HG02970 (cell line): ENCODE measurements at regions not wholly inside any gene's neighbourhood (a gene's known extent, or its start where the extent isn't known, plus 50 kb on each side); places are given as distances from the start of the nearest gene placed in this dataset.

ENCODE experiments used
- ATAC-seq: cut with Tn5 transposase; IDR thresholded peaks from one replicate; pipeline ENCODE4 v1.9.1; 2021; ENCODE audit warnings: mild to moderate bottlenecking, moderate library complexity, moderate number of reproducible peaks; ENCODE audit not compliant: unreplicated experiment, low FRiP score

DNA sequence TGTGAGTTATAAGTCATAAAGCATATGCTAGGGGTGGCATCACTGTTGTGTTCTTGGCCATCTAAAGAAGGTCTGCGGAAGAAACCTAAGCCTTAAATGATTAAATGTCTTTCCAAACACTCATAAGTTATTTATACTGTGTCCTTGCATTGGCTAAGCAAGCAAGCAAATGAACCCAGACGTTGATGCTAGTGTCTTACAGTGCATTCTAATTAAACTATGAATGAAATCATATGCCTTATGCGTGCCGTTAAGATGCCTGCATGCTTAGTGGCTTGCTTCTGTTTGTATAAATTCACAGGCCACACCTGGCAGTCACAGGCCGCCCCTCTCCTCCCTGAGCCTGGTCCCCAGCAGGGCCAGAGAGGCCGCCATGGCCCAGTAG lies 49.9 kb downstream of the RIN2 start:
- no peak for ATAC-seq

DNA sequence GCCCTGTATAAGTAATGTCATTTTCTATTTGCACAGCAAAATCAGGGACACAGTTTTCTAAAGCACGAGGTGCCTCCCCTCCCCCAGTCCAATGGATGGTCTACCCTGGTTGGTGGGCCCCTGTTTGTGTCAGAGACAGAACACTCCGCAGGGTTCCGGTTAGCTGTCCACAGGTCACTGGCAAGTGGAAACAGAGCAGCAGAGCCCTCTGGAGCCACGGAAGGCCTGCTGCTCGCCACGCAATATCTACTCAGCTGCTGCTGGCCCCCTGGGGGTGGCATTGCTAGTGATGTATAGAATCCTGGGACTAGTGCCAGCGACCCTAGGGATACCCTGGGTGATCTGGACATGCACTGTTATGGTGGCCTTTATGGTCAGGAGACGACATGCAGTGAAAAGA lies 50.4 kb downstream of the RIN2 start:
- ATAC-seq: no peak

DNA sequence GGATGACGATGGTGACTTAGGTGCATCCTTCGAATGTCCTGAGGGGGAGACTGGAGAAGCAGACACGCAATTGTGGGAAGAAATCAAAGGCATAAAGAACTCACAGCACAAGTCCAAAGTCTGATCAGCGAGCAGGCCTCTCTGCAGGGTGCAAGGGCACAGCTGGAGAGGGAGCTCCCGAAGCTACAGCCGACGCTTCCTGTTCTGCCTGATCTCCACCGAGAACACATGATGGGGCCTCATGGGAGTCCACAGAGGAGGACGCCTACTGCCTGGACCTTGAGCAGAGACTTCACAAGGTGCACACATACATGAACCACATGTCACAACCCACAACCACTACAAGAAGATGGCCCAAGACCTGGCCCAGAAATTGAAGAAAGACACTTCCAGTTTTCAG lies 51.4 kb downstream of the RIN2 start:
- no peak for ATAC-seq

DNA sequence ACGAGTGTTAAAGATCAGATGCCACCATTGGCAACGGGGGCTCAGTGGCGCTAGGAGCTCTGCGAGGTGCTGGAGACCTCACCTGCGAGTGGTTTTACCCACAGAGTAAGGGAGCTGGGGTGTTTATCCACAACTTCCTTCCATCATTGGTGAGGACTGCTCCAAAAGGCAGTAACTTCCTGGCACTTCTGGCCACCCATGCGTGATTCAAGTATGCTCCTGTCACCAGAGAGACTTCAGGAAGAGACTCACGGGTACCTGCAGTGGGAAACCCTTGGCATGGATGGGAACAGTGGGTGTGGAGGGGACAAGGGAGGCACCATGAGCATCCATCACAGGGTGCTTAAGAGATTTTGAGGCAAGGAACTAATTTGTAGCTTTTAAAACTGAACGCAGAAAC lies 53.2 kb downstream of the RIN2 start:
- ATAC-seq: no peak

DNA sequence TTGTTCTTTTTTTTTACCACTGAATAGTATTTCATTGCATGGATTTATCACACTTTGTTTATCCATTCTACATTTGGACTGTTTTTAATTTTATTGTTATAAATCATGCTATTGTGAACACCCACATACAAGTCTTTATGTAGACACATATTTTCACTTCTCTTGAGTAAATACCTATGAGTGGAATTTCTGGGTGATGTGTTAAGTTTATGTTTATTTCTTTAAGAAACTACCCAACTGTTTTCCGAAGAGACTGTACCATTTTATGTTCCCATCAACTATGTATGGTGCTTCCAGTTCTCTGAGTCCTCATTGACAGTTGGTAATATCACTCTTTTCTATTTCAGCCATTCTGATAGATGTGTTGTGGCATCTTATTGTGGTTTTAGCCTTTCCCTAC lies 54.0 kb downstream of the RIN2 start:
- ATAC-seq: no peak

DNA sequence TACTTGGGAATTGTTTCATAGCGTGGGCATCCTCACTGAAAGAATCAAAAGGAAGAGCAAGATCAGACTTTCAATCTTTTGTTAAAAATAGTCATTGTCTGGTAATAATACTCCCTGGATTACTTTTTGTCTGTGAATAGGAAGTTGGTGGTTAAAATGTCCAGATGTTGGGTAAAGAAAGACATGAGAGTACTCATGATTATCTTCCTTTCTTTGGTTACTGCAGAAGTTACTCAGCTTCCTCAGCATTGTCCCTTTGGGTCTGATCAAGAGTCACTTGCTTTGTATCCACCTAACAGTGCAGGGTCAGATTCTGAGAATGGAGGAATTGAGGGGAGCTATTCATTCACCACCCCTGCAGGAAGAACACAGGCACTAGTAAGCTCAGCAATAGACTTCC lies 54.6 kb downstream of the RIN2 start:
- no peak for ATAC-seq

DNA sequence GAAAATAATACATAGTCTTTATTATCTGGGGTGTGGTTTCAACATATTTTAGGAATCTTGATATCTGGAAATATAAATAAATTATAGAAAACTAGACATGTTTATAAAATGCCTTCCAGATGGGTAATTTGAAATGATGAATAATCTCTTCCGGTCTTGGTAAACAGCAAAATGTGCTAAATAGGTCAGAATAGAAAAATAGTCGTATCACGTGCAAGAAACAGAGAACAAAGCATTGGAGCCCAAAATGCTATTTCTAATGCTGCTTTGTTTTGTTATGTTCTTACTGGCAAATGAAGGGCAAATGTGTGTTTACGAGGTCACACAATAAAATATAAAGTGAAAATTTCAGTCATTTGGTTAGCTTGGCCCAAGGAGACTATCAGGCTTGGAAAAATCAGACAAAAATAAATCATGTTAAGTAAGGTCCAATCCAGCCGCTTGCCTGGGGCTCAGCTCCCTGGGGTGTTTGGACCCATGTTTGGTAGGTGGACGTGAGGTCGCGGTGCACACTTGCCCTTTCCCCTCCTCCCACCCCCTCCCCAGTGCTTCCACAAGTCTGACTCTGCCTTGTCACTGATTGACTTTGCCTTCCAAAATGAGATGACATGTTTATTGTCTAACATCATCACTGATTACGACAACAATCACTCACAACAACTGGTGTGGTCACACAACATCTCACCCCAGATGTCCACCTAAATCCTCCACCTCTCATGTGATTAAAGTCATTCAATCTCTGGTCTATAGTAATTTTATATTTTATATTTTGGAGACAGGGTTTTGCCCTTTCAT lies 56.0 kb downstream of the RIN2 start:
- no peak for ATAC-seq

DNA sequence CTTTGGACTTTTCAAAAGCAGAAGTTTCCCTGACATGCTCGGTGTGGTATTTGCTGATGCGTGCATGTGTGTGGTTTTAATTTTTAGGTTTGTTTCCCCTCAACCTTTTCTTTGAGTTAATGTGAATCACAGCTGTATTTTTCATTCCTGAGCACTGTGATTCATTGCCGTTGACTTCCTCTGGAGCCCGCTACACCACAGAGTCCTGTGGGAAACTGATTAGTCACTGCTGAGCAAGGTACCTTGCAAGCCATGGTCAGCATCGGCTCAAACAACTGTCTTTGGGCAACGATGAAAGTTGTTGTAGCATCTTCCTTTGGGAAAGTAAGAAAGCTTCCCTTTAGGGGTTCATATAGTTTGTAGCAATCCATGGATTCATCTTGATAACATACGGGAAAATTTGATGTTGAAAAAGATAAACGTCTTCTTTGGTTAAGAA lies 57.5 kb downstream of the RIN2 start:
- no peak for ATAC-seq

DNA sequence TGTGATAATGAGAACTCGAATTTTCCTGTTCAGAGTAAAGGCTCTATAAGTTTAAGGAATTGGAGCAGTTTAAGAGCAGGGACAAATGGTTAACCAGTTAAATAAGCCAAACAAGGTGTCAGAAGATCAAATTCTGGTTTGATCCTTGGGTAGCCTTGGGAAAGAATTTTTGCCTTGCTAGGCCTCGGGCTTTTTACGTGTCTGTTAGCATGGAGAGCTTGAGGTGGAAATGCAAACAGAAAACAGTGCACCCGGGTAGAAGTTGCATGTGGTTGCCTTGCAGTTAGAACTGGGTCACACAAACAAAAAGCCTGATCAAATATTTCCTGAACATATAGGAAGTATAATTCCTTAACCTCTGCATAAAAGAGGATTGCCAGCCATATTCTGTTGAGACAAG lies 58.3 kb downstream of the RIN2 start:
- ATAC-seq: no peak

DNA sequence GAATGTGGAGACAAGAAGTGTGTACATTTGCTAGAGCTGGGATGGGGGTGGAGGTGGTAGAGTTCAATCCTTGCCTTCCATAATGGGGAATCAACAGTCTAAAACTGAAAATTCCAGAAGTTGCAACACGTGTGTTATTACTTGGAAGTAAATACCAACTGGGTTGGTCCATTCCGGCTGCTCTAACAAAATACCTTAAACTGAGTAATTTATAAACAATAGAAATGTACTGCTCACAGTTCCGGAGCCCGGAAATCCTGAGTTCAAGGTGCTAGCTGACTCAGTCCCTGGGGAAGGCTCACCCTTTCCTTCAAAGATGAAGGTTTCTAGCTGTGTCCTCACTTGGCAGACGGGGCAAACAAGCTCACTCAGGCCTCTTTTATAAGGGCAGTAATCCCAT lies 59.0 kb downstream of the RIN2 start:
- ATAC-seq: no peak

DNA sequence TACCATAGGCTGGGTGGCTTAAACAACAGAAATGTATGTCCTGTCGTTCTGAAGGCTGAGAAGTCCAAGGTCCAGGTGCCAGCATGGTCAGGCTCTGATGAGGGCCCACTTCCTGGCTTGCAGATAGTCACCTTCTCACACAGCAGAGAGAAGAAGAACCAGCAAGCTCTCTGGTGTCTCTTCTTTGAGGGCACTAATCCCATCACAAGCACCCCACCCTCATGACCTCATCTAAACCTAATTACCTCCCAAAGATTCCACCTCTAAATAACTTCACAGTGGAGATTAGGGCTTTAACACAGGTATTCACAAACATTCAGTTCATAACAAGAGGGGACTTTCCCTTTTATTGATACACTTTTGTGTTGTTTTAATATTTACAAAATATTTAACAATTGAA lies 61.1 kb downstream of the RIN2 start:
- no peak for ATAC-seq

DNA sequence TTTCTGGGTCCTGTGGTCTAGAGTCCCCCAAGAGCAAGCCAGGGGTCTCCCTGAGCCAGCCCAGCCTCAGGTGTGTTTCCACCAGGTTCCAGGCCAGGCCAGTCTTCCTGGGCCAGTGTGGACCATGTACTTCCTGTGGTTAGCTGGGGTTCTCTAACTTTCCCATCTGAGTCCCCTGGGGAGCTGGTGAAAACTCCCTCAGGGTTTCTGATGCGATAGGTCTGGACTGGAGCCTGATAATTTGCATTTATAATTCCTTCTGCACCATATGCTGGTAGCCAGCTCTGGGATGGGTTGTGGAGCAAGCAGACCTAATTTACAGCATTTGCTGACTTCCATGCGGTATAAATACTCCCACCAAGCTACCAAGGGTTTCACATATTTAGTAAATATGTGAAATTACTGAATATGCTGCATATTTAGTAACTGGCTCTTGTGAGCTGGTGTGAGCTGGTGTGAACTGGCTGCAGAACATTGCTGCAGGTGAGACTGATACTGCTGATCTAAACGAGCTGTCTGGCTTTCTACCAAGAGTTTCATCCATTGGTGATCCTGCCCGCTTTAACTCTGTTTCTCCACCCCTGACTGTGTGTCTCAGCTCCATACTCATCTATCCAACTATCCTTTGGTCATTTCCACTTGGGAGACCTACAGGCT lies 62.6 kb downstream of the RIN2 start:
- ATAC-seq: no peak

DNA sequence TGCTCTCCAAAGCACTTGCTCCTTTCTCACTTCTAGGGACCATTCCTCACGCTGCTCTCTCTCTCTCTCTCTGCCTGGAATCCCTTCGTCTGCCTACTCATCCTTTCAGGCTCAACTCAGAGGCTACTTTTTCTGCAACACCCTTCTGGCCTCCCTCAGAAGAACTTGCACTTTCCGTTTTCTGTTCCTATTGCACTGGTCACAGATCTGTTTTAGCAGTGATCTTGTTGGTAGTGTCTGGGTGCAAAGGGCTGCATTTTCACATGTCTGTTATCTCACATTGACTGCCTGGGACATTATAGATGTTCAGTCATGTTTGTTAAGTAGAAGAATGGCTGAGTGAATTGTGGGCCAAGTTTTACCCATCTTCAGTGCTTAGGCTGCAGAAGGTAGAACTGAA lies 63.5 kb downstream of the RIN2 start:
- no peak for ATAC-seq

DNA sequence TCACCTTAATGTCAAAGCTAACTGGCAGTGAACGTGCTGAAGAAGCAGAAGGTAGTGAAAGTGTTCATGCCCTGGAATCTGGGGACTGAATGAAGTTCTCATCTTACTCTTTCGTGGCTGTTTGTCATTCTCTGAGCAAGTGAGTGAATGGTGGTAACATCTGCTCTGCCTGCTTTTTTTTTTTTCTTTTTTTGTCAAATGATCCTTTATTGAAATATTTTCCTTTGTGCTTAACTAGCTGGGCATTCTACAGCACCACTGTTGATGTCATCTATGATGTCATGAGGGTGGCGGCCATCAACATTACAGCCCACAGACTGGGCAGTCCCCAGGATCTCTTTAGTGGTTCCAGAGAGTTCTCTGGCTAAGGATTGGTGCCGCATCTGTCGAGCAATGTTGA lies 65.2 kb downstream of the RIN2 start:
- no peak for ATAC-seq

DNA sequence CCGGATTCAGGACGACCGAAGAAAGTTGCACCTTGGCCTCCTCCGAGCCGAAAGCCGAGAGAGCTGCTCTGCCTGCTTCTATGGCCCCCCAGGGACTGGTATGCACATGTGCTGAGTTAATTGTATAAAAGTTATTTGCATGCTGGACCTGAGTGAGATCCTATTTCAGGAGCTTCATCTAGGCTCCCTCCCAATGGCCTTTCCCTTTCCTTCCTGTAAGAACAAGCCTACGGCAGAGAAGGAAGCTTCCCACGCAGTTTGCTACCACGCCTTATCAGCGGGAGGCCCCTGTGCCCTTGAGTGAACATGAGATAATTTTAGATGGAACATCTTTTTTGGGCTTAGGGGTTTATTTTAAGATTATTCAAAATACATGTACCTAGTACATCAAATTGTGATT lies 65.9 kb downstream of the RIN2 start:
- ATAC-seq: no peak

DNA sequence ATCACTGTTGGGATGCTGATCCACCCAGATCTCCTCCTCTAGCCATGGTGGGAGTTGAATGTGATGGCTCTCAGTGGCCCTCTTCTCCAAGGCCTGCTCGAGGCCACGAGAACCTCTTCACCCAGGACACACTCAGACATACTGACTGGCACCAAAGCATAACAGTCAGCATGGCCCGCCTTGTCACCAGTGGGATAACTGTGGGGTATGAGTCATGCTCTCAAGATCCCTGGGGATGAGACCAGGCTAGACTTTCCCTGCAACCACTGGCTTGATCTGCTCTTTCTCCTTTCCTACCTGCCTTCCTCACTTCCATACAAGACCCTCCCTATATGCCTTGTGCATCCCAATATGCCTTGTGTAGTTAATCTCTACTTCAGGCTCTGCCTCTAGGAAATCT lies 66.8 kb downstream of the RIN2 start:
- ATAC-seq: no peak

DNA sequence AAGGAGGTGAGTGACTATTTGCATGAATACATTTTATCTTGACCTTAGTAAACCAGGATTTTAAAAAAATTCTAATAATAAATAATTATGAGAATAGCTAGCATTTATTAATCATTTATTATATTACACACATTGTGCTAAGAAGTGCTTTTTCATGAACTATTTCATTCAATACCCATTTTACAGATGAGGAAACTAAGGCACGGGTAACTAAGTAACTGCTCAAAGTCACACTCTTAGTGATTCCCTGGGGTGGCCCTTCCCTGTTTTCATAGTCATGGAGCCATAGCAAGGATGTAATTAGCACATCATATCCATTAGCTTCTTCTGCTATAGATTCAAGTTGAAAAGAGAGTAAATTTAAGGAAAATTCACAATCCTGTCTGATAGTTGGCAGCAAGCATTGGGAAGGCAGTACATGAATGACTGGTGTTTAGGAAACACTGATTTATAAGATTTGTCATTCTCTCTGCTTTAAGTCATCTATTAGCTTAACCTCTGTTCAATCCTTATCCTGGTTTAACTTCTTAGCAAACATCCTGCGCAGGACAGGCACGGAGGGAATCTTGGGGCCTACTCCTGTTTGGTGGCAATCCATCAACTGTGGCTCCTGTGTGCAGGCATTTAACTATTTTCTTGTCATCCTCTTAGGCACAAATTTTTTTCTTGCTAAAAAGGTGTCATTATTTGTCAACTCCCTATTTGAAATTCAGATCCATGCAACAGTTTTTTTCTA lies 68.3 kb downstream of the RIN2 start:
- no peak for ATAC-seq

DNA sequence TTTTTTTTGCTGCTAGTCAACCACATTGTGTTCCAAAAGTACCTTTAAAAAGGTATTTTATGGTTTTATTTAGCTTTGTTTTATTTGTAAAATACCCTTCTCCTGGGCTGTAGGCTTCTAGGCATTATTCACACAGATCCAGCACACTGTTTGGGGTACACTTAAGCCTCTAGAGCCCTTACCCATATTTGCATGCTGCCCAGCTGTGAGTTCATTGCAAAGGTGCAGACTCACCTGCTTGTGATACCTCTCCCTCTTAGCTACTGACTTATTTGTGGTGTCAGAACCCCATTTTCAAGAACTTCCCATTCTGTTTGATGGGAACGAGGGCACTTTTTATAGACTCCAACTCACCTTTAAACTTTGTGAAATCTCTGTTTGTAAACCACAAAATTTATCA lies 69.8 kb downstream of the RIN2 start:
- no peak for ATAC-seq

DNA sequence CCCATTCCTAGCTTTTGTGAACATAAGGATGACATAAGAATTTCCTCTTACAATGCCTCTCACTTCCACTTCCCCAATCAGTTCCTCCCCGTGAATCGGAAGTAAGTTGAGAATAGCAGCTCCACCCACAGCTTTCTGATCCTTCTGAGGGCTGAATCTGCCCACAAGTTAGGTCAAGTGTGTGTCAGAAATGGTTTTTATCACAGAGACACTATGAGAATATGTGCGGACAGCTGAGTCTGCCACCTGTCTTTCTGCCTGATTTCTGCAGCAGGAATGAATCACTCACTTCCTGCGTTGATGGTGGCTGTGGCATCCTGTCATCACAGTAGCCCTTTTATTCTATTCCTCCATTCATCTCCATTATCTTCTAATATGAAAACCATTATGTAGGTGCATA lies 70.2 kb downstream of the RIN2 start:
- peak; percentile 57 for ATAC-seq

DNA sequence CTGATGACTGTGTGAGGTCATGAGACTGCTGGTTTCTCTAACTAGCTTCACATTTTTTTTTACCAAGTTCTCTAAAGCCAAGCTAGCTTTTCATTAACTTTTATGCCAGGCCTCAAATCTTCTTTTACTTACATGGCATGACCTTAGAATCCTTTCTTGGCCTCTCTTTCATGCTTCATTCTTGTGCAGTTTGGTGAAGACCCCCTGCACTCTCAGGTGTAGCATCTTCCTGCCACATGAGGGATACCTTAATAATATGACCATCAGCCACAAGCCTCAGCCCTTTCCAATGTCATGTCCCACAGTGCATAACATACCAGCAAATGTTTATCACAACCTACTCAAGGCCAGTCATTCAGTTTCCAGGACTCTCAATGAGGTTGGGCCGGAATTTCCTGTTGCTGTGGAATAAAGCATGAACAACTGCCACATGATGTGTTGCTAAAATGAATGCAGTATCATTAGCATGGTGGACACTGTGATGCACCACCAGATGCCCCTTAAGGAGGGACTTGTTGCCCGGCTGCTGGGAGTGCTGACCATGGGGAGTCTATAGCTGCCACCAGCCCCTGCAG lies 72.2 kb downstream of the RIN2 start:
- no peak for ATAC-seq

DNA sequence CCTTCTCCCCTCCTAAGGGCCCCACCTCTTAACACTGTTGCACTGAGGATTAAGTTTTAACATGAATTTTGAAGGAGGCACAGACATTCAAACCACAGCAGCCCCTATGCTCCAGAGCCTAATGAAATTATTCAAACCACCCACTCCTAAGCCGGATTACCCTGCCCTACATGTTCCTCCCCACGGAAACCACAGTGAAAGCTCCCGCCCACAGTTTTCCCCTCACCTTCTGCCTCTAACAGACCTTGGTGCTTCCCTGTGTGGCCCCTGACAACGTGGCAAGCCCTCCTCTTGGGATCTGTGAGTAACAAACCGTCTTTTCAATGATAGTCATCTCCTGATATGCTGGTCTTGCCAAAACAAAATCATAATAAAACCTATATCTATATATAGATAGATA lies 74.8 kb downstream of the RIN2 start:
- no peak for ATAC-seq
